NOMO-1 treated with DMSO at 0.1 percent for 48 hours (cell line): ENCODE measurements at regions not wholly inside any gene's neighbourhood (a gene's known extent, or its start where the extent isn't known, plus 50 kb on each side); places are given as distances from the start of the nearest gene placed in this dataset.
"Not testable (repeated sequence)": the region's sequence is repeated elsewhere in the genome, so short reads cannot be mapped to it uniquely, and the experiment has no call there.

ENCODE experiments used
- DNase-seq: peaks from one replicate; lab custom pipeline; 2025; ENCODE audit not compliant: unreplicated experiment; lab: John Stamatoyannopoulos, UW

DNA sequence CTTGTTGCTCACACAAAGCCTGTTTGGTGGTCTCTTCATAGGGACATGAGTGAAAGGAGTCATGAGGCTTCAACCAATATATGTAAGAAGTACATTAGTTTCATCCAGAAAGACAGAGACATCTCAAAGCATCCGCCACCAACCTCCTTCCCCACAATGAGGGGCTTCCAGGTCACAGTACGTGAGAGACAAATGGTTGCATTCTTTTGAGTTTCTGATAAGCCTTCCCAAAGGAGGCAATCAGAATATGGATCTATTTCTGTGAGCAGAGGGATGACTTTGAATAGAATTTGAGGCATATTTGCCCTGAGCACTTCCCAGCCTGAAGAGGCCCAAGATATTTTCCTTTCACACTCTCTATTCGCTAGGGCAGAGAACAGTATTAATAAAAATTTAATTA lies 931.1 kb downstream of the FAM181B start:
- DNase-seq, result no peak

DNA sequence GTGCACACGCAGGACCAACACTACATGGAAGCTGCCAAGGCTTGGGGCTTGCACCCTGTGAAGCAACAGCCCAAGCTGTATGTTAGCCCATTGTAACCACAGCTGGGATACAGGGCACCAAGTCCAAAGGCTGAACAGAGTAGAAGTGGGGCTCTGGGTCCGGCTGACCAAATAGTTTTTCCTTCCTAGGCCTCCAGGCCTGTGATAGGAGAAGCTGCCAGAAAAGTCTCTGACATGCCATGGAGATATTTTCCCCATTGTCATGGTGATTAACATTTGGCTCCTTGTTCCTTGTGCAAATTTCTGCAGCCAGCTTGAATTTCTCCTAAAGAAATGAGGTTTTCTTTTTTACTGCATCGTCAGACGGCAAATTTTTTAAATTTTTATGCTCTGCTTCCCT lies 941.2 kb downstream of the FAM181B start:
- DNase-seq, result no peak

GRCh38 chr11:81787584-81788049 lies 946.0 kb downstream of the FAM181B start:
- peak; percentile 1 for DNase-seq

- DNase-seq, result no peak
Measured at GRCh38 chr11:81772166-81772565, 961.5 kb downstream of the FAM181B start.

- not testable (repeated sequence) for DNase-seq
Measured at GRCh38 chr11:81769906-81770305, 963.8 kb downstream of the FAM181B start.

GRCh38 chr11:81756864-81757595 lies 976.6 kb downstream of the FAM181B start:
- no peak for DNase-seq

GRCh38 chr11:81749245-81749644 lies 984.4 kb downstream of the FAM181B start:
- no peak for DNase-seq

GRCh38 chr11:81744336-81745116 lies 989.1 kb downstream of the FAM181B start:
- no peak for DNase-seq

- DNase-seq, result no peak
Measured at GRCh38 chr11:81725701-81726100, 1008.0 kb downstream of the FAM181B start.

GRCh38 chr11:81717695-81718094 lies 1016.0 kb downstream of the FAM181B start:
- DNase-seq, result no peak

DNA sequence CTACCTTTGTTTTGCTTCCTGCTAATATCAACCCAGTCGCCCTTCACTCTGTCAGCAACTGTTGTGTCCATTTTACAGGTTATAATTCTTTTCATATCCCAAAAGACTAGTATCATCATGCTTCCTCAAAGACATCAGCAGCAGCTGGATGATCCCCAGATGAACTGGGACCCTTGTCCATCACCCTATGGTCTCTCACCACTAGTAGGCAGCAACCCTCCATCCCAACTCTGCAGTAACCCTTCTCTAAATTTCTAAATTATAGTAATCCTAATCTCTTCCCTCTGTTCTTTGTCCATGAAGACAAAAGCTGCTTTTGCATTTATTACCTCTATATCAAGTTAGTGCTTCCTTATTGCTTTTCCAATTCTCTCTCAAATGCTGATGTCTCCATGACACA lies 1025.8 kb downstream of the FAM181B start:
- DNase-seq, result no peak

GRCh38 chr11:81705283-81705682 lies 1028.4 kb downstream of the FAM181B start:
- no peak for DNase-seq

DNA sequence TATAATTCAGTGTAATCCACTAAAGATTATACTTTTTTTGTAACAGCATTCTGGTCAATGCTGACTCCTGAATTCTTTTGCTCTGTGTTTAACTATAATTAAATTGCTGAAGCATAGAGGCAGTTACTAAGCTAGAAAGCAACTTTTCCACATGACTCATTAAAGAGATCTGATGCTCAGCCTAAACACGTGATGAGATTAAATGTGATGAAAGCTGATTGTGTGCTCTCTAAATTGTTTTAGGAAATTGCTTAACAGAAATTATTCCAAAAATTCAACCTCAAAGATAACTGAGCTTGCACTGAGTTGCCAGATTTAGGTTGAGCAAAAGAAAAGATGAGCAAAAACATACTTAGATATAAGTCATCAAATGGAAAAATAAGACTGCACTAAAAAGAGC lies 1033.6 kb downstream of the FAM181B start:
- no peak for DNase-seq

- no peak for DNase-seq
Measured at GRCh38 chr11:81687057-81687456, 1046.6 kb downstream of the FAM181B start.

DNA sequence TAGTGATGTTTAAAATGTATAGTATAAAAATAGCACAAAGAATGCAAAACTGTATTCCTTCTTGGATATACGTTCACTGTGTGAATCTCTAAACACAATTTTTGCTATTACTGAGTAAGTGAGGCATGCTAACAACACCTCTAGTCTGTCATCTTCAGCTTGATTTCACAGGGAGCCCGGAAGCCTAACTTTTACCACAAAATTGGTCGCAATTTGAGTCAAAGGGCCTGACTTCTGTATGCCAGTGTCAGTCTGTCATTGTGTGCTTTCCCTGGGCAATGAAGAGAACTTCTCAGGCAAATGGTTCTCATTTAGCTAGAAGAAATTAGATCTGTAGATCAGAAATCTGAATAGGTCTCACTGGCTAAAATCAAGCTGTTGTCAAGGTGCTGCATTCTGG lies 1059.5 kb downstream of the FAM181B start:
- DNase-seq, result no peak

- no peak for DNase-seq
Measured at GRCh38 chr11:81673001-81673400, 1060.7 kb downstream of the FAM181B start.

DNA sequence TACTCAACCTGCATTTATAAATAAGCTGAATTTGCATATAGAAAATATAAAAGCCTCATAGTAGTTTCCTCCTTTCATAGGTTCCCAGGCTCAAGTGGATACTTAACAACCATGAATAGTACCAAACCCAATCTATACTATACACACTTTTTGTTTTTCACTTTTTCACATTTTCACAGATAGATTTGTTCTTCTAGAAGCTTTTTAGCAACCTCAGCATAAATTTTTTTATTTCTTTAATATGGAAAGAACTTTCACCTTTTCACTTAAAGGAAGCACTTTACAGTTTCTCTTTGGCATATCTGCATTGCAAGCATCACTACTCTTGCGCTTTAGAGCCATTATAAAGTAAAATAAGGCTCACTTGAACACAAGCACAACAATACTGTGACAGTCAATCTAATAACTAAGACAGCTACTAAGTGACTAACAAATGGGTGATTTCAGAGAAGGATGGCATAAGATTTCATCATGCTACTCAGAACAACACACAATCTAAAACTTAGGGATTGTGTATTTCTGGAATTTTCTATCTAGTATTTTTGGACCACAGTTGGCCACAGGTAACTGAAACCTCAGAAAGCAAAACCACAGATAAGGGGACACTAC lies 1063.6 kb downstream of the FAM181B start:
- no peak for DNase-seq

- DNase-seq, result peak; percentile 20
Measured at GRCh38 chr11:81658722-81659121, 1074.9 kb downstream of the FAM181B start.

DNA sequence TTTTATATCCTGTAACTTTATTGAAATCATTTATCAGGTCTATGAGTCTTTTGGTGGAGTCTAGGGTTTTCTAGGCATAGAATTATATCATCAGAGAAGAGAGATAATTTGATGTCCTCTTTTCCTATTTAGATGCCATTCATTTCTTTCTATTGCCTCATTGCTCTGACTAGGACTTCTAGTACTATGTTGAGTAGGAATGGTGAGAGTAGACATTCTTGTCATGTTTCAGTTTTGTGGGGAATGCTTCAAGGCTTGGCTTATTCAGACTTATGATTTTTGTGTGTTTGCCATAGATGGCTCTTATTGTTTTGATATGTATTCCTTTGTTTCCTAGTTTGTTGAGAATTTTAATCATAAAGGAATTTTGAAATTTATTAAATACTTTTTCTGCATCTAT lies 1078.3 kb downstream of the FAM181B start:
- no peak for DNase-seq

- DNase-seq, result peak; percentile 17
Measured at GRCh38 chr11:81647374-81647773, 1086.3 kb downstream of the FAM181B start.

GRCh38 chr11:81644239-81644840 lies 1089.3 kb downstream of the FAM181B start:
- DNase-seq, result peak; percentile 66
